Parathyroid adenoma (tissue), 2 donors: ENCODE measurements at regions not wholly inside any gene's neighbourhood (a gene's known extent, or its start where the extent isn't known, plus 50 kb on each side); places are given as distances from the start of the nearest gene placed in this dataset.

Experiments
- H2AFZ ChIP-seq: fragments of 300-600 bp; sonication (generic); one replicate; pipeline ENCODE4 v1.7.0; 2017; ENCODE audit warnings: antibody characterized with exemption, mild to moderate bottlenecking
- H3K27ac ChIP-seq: fragments of 300-600 bp; sonication (generic); one replicate; pipeline ENCODE4 v1.7.0; 2017
- H3K27me3 ChIP-seq: fragments of 300-600 bp; sonication (generic); one replicate; pipeline ENCODE4 v1.7.0; 2017; ENCODE audit warnings: low read length; ENCODE audit not compliant: control insufficient read depth, insufficient read depth
- H3K36me3 ChIP-seq: fragments of 300-600 bp; sonication (generic); one replicate; pipeline ENCODE4 v1.7.0; 2017; ENCODE audit warnings: low read length; ENCODE audit not compliant: control insufficient read depth, insufficient read depth
- H3K4me1 ChIP-seq: fragments of 300-600 bp; sonication (generic); one replicate; pipeline ENCODE4 v1.7.0; 2017; ENCODE audit warnings: control low read depth
- H3K4me2 ChIP-seq: fragments of 300-600 bp; sonication (generic); one replicate; pipeline ENCODE4 v1.7.0; 2017; ENCODE audit warnings: low read length
- H3K4me3 ChIP-seq: fragments of 300-600 bp; sonication (generic); one replicate; pipeline ENCODE4 v1.7.0; 2017; ENCODE audit warnings: low read depth, low read length
- H3K79me2 ChIP-seq: fragments of 300-600 bp; sonication (generic); one replicate; pipeline ENCODE4 v1.7.0; 2017; ENCODE audit warnings: control low read depth
- H3K9ac ChIP-seq: fragments of 300-600 bp; sonication (generic); one replicate; pipeline ENCODE4 v1.7.0; 2017; ENCODE audit warnings: mild to moderate bottlenecking
- H3K9me3 ChIP-seq: fragments of 300-600 bp; sonication (generic); one replicate; pipeline ENCODE4 v1.7.0; 2017; ENCODE audit warnings: low read length; ENCODE audit not compliant: control insufficient read depth
- CTCF ChIP-seq: fragments of 300-600 bp; sonication (generic); IDR thresholded peaks from one replicate; pipeline ENCODE4 v1.7.0; 2017; ENCODE audit warnings: antibody characterized with exemption, mild to moderate bottlenecking
- donor health status: primary hyperparathyroidism.

- H3K4me3 ChIP-seq: no peak overlapping the region
- no peak overlapping the region for H2AFZ ChIP-seq
- no peaks in the 10 kb centered on the region for H3K79me2 ChIP-seq
- no peaks in the 10 kb centered on the region for H3K9me3 ChIP-seq
- no peak for TF ChIP-seq CTCF
- H3K4me2 ChIP-seq: no peak overlapping the region
- no peaks in the 10 kb centered on the region for H3K36me3 ChIP-seq
- no peaks in the 10 kb centered on the region for H3K4me1 ChIP-seq
- no peaks in the 10 kb centered on the region for H3K27me3 ChIP-seq
- no peak overlapping the region for H3K9ac ChIP-seq
- no peak overlapping the region for H3K27ac ChIP-seq
Measured at GRCh38 chr12:59085690-59086089, 165.4 kb upstream of the LRIG3 start.

- Histone ChIP-seq H3K36me3 (no peaks in the 10 kb centered on the region), H3K9me3 (no peaks in the 10 kb centered on the region), H3K79me2 (no peaks in the 10 kb centered on the region), H3K27ac (no peak overlapping the region), H3K4me1 (no peaks in the 10 kb centered on the region), H3K9ac (no peak overlapping the region), H2AFZ (no peak overlapping the region), H3K4me2 (no peak overlapping the region), H3K27me3 (no peaks in the 10 kb centered on the region), H3K4me3 (no peak overlapping the region)
- no peak for TF ChIP-seq CTCF
Measured at GRCh38 chr12:59084511-59085375, 164.4 kb upstream of the LRIG3 start.

GRCh38 chr12:59082952-59083351 is 162.6 kb upstream of the LRIG3 start:
- H3K79me2 ChIP-seq: no peaks in the 10 kb centered on the region
- H2AFZ ChIP-seq: no peak overlapping the region
- H3K4me2 ChIP-seq: no peak overlapping the region
- no peaks in the 10 kb centered on the region for H3K27me3 ChIP-seq
- no peak overlapping the region for H3K9ac ChIP-seq
- H3K27ac ChIP-seq: no peak overlapping the region
- H3K9me3 ChIP-seq: no peaks in the 10 kb centered on the region
- H3K36me3 ChIP-seq: no peaks in the 10 kb centered on the region
- H3K4me3 ChIP-seq: no peak overlapping the region
- no peak for TF ChIP-seq CTCF
- H3K4me1 ChIP-seq: no peaks in the 10 kb centered on the region

- Histone ChIP-seq H2AFZ (no peak overlapping the region), H3K9me3 (no peaks in the 10 kb centered on the region), H3K9ac (no peak overlapping the region), H3K27ac (no peak overlapping the region), H3K79me2 (no peaks in the 10 kb centered on the region), H3K36me3 (no peaks in the 10 kb centered on the region), H3K4me1 (no peaks in the 10 kb centered on the region), H3K4me3 (no peak overlapping the region), H3K4me2 (no peak overlapping the region), H3K27me3 (no peaks in the 10 kb centered on the region)
- no peak for TF ChIP-seq CTCF
Measured at GRCh38 chr12:59080101-59080500, 159.8 kb upstream of the LRIG3 start.

- no peak overlapping the region for H3K27ac ChIP-seq
- no peak overlapping the region for H2AFZ ChIP-seq
- H3K9me3 ChIP-seq: no peaks in the 10 kb centered on the region
- no peaks in the 10 kb centered on the region for H3K27me3 ChIP-seq
- no peaks in the 10 kb centered on the region for H3K36me3 ChIP-seq
- no peak overlapping the region for H3K9ac ChIP-seq
- no peak overlapping the region for H3K4me2 ChIP-seq
- no peak for TF ChIP-seq CTCF
- H3K4me3 ChIP-seq: no peak overlapping the region
- H3K79me2 ChIP-seq: no peaks in the 10 kb centered on the region
- H3K4me1 ChIP-seq: no peaks in the 10 kb centered on the region
Measured at GRCh38 chr12:59079472-59079871, 159.2 kb upstream of the LRIG3 start.
